GM21390 (cell line): ENCODE measurements at regions not wholly inside any gene's neighbourhood (a gene's known extent, or its start where the extent isn't known, plus 50 kb on each side); places are given as distances from the start of the nearest gene placed in this dataset.

Source experiments
- ATAC-seq: cut with Tn5 transposase; IDR thresholded peaks from one replicate; pipeline ENCODE4 v1.9.1; 2021; ENCODE audit not compliant: unreplicated experiment

DNA sequence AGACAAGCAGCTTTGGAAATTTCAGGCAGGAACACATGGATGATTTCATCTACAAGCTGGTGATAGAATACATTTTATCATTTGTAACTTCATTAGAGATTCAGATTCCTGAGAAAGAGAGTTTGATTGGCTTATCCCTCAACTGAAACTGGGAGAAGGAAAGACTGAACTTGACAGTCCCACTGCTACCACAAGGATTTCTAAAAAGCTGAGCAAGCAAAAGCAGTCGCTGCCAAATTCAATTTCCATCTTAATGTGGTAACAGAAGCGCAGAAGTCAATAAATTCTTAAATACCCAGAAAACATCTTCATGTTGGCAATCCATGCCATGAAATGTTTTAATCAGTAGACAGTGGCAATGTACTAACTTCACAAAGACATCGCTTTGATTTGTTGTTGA, 172.1 kb upstream of the DACH1 start:
- ATAC-seq = no peak

DNA sequence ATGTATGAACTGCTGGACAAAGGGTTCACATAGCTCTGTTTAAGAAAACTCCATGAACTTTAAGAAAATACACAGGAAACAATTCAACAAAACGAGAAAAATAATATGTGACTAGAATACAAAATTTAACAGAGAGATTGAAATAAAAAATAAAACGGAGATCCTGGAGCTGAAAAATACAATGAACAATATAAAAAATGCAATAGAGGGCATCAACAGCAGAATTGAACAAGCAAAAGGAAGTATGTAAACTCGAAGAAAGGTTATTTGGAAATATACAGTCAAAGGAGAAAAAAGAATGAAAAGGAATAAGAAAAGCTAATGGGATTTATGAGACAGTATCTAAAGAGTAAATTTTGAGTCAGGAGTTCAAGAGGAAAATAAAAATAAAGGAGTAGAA, 163.0 kb upstream of the DACH1 start:
- ATAC-seq = no peak

GRCh38 chr13:72025836-72026235, 158.8 kb upstream of the DACH1 start:
- ATAC-seq = no peak

- ATAC-seq = no peak
These were observed 156.9 kb upstream of the DACH1 start for GRCh38 chr13:72023895-72024294.

- ATAC-seq = no peak
These were observed 138.5 kb upstream of the DACH1 start for GRCh38 chr13:72005455-72005854.

GRCh38 chr13:72004784-72005374, 137.9 kb upstream of the DACH1 start:
- ATAC-seq = no peak

DNA sequence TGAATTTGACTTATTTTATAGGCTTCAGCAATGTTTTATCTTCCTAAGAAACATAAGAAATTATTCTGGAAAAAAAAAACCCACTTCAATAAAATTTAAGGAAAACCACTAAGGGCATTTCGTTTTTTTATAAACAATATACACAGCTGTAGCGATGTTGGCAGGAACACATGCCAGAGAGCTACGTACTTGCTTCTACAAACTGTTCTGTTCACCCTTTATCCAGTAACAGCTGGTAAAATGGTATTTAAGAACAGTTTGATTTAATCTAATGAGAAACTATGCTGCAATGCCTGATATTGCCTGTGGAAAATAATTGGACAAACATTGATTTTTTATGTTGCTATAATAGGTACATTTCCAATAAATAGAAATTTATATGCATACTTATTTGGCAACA, 137.2 kb upstream of the DACH1 start:
- no peak for ATAC-seq

DNA sequence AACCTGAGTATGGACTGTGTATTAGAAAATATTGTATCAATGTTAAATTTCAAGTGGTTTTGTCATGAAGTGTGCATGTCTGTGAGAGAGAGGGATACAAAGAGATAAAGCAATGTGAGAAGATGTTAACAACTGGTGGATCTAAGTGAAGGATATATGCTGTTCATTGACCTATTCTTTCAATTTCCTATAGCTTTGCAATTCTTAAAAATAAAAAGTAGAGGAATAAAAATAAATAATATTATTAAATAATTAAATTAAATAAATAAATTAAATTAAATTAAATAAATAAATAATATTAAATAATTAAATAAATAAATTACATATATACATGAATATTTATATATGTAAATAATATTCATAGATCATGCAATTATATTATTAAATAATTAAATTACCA, 131.2 kb upstream of the DACH1 start:
- ATAC-seq = no peak

GRCh38 chr13:71979616-71980015, 112.6 kb upstream of the DACH1 start:
- peak; percentile 57 for ATAC-seq

DNA sequence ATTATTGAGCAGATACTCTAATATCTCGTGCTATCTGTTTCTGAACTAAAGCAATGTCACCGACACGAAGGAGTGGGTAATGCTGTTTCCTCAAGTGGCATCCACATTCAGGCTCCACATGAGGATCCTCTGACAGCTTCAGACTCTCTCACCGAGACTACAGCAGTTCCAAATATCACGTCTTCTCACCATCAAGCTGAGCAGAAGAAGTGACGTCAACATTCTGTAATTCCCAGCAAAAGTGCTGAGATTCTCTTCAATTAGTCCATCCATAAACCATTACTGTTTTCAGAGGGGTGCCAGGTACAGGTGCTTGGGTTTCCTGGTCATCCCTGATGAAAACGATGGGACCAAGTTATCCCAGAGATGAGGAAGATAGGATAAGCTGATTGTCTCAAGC, 110.0 kb upstream of the DACH1 start:
- no peak for ATAC-seq

DNA sequence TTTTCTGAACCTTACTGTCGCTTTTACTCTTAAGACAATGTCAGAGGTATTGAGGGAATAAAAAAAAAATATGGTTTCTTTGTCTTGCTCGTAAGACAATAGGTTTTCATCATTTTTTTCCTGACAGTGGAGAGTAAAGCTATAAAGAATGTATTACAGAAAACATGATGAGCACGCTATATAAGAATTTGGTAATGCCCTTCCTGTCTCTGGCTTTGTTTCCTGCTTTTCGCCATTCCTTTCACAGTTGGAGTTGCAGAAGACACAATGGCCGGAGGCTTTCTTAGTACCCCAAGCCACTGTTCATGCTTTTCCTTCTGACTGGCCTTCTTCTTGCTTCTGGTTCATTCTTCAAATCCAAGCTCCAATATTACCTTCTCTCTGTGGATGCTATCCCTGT, 101.0 kb upstream of the DACH1 start:
- ATAC-seq = no peak

DNA sequence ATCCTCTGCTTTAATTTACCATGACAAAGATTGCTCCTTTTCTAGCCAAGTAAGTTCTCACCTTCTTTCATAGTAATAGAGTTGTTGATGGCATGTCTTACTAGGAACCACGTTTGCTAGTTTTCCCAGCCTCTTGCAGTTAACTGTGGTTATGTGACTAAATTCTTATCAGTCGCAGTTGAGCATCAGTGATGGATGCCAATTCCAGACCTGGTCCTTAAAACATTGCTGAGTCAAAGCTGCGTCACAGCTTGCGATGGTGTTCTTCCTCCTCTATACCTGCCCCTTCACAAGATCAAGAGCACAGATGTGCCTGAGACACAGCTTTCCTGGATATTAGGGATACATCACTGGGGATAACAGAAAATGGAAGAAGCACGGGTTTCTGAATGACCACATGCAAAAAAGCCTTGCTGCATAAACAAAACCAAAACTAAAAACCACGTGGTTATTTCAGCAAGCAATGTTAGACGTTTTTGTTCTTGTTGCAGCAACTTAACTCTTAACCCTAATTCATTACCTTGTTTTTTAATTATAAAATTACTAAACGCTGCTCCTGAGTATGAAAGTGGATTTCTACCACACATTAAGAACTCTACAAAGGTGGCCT, 97.6 kb upstream of the DACH1 start:
- peak; percentile 45 for ATAC-seq

- ATAC-seq = no peak
These were observed 95.7 kb upstream of the DACH1 start for GRCh38 chr13:71962735-71963134.

DNA sequence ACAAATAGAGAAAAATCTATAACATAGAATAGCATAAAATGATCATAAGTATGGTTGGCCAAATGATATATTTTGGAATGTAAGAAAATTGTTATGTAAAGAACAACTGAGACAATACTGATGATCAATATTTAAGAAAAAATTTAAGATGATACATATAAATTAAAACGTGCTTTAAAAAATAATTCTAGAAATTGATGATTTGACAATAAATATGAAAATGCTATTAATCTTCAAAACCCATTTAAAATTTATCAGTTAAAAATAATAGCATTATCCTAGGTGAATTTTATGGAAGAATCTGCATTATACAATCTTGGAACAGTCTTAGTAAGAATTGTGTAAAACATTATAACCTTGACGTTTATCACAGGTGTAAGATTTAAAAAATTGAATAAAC, 95.1 kb upstream of the DACH1 start:
- no peak for ATAC-seq

- ATAC-seq = no peak
These were observed 82.4 kb upstream of the DACH1 start for GRCh38 chr13:71949441-71949840.

- no peak for ATAC-seq
These were observed 72.2 kb upstream of the DACH1 start for GRCh38 chr13:71939186-71939585.

- no peak for ATAC-seq
These were observed 68.3 kb upstream of the DACH1 start for GRCh38 chr13:71935166-71935840.

DNA sequence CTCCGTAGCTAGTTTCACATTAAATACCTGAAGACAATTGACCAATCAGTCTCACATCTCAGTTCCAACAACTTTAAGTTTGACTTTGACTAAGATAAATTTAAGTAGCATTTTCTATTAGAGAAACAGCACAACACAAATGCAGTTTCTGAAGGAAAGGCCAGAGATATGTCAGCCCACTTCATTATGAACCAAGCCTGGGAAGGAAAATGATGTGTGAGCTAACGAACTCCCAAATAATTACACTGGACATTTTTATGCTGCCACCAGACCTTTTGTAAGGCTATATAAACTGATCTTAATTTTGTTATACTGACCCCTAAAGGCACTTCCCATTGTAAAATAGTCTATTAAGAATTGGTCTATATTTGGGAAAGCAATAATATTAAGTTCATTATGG, 57.9 kb upstream of the DACH1 start:
- no peak for ATAC-seq

DNA sequence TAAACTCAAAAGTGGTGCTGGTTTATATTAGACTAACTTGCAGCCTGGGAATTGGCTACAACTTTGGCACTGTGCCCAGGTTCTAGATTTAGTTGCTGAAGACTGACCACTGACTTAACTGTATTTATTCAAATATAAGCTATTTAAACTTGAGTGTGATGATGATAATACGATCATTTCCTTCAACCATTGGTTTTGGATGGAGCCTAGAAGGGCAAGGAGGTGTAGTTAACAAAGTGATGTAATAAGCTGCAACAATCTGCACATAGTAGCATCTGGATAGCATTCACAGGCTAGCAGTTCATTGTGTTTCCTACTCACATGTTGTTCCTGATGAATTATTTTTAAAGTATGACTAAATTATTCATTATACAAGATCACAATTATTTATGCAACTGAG, 55.2 kb upstream of the DACH1 start:
- ATAC-seq = no peak
